ENCODE measurements at regions not wholly inside any gene's neighbourhood (a gene's known extent, or its start where the extent isn't known, plus 50 kb on each side); places are given as distances from the start of the nearest gene placed in this dataset.
"Not testable (repeated sequence)": the region's sequence is repeated elsewhere in the genome, so short reads cannot be mapped to it uniquely, and the experiment has no call there.

GRCh38 chr5:68679041-68679440 lies 414.8 kb upstream of the SLC30A5 start:
- DNase-seq: no peak

DNA sequence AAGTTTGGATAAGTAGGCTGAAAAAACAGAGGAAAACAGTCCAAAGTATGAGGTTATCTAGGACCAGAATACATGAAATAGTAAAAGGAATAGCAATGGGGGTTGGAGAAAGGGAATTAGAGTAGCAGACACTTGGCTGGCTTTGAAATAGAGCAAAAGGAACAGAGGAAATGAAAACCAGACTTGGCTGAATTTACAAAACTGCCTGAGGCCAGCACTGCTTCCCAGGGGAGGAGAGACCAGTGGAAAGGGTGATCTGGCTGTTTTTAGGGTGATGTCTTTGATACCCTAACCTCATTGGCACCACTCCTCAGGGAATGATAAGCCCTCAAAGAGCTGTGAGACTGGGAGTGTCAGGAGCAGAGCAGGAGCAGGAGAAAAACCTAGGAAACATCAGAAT lies 413.4 kb upstream of the SLC30A5 start:
- DNase-seq: no peak

GRCh38 chr5:68681929-68682328 lies 411.9 kb upstream of the SLC30A5 start:
- no peak for DNase-seq

DNA sequence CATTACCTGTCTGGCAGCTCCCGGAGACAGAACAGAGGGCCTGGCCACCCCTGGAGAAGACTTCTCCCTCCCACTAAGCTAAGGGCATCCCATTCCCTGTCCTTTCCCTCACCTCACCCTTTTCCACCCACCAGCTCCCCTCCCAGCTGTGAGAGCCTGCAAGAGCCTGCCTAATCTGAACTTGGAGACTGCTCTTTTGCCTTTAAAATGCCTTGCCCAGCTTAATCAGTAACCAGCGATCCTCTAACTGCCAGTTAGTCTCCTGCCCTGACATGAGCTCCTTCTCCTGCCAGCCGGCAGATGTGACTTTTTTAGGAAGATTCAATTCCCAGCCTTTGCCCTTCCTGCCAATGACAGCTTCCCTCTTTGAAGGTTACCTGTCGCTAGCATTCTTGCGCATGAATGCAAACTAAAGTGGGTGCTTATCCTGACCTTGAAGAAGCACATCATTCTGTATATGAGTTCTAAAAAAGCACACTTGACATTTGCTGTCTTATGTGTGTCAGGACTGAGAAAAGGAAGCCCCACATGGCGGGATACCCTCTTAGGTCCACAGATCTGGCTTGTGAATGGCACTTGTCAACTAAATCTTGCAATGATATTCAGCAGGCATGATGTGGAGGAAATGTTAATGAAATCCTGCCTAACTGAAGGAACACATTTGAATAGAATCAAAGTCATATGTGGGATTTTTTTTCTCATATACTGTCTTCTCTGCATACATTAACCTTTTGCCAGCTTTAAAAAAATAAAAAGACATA lies 411.2 kb upstream of the SLC30A5 start:
- no peak for DNase-seq

DNA sequence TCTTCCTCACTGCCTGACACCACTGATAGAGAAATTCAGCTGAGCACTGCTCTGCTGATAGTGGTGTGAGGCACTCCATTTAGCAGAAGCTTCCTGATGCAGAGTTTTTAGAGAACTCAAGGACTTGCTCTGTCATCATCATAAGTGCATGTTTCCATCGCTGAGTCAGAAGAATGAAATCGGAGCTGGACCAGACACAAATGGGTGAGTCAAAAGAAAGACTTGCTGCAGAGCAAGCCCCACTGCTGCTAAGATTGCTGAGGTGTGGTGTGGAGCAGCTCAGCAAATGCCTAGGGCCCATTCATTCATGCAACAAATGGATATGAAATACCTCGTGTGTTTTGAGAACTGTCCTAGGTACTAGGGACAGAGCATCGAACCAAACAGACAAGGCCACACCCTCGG lies 410.2 kb upstream of the SLC30A5 start:
- no peak for DNase-seq

GRCh38 chr5:68685863-68686262 lies 408.0 kb upstream of the SLC30A5 start:
- no peak for DNase-seq

- DNase-seq: no peak
These were observed 405.3 kb upstream of the SLC30A5 start for GRCh38 chr5:68688547-68688946.

DNA sequence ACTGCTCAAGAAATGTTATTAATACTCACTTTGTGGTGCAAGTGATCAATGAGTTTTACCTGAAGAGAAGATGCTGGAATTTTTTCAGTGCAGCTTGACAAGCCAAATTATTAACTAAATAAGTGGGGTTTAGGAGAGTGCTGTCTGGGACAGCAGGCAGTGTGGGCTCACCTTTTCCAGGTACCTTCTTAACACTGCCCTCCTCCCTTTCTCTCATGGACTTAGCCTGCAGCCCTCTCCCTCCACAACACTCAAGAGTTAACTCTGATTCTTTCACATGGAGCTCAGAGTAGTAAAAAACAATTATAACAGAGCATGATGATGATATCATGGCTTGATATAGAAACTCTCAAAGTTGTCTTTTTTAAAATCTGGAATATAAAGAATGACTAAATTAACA lies 404.8 kb upstream of the SLC30A5 start:
- no peak for DNase-seq

- DNase-seq: not testable (repeated sequence)
These were observed 401.9 kb upstream of the SLC30A5 start for GRCh38 chr5:68691874-68692273.

GRCh38 chr5:68698025-68698940 lies 395.5 kb upstream of the SLC30A5 start:
- DNase-seq: no peak

- DNase-seq: no peak
These were observed 393.8 kb upstream of the SLC30A5 start for GRCh38 chr5:68699966-68700365.

DNA sequence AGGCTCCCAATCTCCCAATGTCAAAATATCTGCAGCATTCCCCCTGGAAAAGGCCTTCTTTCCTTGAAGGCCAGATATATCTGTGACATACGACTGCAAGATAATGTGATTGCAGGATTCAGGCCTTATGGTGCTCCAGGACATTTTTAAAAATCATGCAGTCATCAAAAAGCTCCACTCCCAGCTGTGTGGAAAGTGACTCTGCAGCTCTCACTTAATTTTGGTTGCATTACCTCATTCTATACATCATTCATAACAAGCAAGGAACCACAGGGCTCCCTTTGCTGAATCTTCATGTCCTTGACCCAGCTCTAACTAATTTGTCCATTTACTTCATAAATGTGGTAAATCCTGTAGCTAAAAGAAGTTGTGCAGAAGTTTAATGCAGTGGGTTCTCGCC lies 386.2 kb upstream of the SLC30A5 start:
- DNase-seq: no peak

- no peak for DNase-seq
These were observed 385.5 kb upstream of the SLC30A5 start for GRCh38 chr5:68708156-68708841.

DNA sequence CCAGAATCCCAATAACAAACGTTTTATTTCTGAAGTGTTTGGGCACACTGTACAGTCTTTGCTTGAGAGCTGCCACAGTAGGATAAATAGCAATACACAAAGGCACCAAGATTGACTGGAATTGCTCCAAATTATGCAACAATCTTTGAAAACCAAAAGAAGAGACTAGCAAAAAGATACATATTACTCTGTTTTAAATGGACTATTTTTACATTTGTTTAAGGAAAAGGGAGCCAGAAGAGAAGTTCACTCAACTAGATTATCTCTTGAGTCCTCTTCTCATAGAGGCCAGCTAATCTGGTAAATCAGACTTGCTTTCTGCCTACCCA lies 385.0 kb upstream of the SLC30A5 start:
- no peak for DNase-seq

- no peak for DNase-seq
These were observed 384.6 kb upstream of the SLC30A5 start for GRCh38 chr5:68709239-68709638.

GRCh38 chr5:68710514-68710913 lies 383.3 kb upstream of the SLC30A5 start:
- DNase-seq: no peak

- DNase-seq: peak in 4 of 6 experiments; percentile 1 to 72 (median 64)
These were observed 382.3 kb upstream of the SLC30A5 start for GRCh38 chr5:68711293-68712200.

GRCh38 chr5:68714810-68715209 lies 379.0 kb upstream of the SLC30A5 start:
- no peak for DNase-seq

- DNase-seq: no peak
These were observed 372.8 kb upstream of the SLC30A5 start for GRCh38 chr5:68720884-68721610.

DNA sequence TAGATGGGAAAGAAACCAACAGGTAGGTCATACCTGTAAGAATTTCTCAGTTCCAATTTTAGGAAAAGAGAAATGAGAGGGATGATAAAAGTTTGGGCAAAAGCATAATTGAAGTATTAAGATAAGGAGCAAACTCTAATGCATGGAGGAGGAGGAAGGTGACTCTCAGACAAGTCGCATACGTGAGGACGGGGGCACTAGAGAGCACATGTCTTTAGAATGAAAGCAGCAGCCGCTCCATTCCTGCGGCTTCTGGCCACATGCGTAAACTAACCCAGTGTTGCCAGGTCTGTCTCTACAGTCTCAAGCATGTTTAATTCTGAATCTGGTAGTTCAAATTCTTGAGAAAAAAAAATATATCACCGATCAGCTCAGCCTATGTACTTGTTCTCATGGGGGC lies 371.5 kb upstream of the SLC30A5 start:
- no peak for DNase-seq

DNA sequence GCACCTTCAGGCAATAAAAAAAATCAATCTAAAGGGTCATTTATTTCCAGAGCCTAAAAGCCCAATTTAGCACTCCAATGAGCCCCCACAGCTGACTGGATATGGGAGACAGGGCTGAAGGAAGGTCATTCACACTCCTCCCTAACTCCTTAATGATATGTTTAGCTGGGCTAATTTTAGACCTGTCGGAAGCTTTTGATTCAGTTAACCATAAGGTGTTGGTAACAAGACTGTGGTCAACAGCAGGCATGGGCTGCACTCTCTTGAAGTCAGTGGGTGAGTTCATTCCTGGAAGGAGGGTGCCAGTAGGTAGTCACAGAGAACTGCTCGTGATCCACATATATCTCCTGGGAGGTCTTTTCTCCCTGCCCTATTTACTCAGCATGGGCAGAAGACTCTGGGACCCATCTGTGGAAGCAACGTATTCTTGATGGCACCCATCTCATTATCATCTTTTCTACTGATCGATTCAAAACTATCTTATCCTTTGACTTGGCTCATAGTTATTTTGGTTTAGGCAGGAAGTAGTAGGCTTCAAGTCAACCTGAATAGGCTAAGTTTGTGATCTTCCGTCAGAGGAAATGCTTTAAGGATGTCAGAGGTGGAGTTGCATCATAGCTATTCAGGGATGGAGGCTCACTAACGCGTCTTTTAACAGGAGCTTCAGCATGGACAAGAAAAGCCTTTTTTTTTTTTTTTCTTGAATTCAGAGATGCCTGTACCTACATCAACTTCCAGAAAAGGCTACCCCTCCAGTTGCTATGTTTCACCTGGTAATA lies 367.7 kb upstream of the SLC30A5 start:
- peak in 2 of 6 experiments; percentile 8 to 9 for DNase-seq
